LNCAP (cell line): ENCODE measurements at regions not wholly inside any gene's neighbourhood (a gene's known extent, or its start where the extent isn't known, plus 50 kb on each side); places are given as distances from the start of the nearest gene placed in this dataset.

Experiments
- TF ChIP-seq, protein P1 (sequence below): fragments of 450-650 bp; IDR thresholded peaks from 2 replicates; pipeline ENCODE4 v1.5.1; 2017; ENCODE audit warnings: mild to moderate bottlenecking

DNA sequence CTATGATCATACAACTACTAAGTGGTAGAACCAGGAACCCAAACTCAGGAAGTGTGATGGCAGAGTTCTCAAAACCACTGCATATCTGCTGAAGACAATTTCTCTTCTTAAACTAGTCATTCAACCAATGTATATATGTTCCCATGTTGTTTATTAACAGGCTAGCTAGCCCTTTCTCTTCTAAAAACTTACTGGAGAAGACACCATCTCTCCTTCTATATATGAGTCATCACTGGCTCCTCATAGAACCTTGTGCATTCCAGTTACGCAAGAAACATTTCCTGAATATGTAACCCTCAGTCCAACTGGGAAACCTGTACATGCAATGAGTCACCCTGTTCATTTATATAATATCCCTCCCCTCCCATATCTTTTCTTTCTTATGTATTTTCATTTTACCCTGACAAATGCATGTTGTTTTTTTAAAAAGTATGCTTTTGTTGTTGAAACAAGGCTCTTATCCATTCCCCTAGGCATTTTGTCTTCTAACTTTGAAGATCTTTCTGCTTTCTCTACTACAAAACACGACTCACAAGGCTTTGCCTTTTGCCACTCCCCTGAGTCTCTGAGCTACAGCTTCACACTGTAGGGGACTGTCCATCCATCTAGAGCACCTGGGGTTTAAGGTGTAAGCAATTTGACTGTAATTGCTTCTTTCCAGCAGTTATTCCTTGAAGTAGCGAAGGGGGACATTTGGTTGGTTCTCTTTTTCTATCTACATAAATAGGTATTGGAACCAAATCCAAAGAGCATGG lies 119.5 kb downstream of the ANXA1 start:
- TF ChIP-seq, protein P1, sequence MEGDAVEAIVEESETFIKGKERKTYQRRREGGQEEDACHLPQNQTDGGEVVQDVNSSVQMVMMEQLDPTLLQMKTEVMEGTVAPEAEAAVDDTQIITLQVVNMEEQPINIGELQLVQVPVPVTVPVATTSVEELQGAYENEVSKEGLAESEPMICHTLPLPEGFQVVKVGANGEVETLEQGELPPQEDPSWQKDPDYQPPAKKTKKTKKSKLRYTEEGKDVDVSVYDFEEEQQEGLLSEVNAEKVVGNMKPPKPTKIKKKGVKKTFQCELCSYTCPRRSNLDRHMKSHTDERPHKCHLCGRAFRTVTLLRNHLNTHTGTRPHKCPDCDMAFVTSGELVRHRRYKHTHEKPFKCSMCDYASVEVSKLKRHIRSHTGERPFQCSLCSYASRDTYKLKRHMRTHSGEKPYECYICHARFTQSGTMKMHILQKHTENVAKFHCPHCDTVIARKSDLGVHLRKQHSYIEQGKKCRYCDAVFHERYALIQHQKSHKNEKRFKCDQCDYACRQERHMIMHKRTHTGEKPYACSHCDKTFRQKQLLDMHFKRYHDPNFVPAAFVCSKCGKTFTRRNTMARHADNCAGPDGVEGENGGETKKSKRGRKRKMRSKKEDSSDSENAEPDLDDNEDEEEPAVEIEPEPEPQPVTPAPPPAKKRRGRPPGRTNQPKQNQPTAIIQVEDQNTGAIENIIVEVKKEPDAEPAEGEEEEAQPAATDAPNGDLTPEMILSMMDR = no peak

DNA sequence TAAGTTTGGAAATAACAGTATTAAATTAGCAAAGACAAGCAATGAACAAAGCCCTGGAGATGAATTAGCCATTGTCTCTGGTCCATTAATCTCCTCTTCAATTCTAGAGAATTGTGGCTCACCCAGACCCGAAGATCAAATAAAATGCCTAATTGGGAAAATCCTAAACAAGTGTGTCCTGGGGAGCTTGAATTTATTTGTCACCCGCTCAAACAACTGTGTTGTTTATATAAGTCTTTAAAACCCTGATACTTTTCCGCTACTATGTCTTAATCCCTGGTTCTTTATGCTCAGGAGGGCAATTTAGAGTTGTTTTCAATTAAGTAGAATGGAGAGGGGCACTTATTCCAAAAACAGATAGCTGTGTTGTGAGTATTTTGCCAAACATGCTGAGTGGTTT lies 128.4 kb downstream of the ANXA1 start:
- TF ChIP-seq, protein P1 = no peak

DNA sequence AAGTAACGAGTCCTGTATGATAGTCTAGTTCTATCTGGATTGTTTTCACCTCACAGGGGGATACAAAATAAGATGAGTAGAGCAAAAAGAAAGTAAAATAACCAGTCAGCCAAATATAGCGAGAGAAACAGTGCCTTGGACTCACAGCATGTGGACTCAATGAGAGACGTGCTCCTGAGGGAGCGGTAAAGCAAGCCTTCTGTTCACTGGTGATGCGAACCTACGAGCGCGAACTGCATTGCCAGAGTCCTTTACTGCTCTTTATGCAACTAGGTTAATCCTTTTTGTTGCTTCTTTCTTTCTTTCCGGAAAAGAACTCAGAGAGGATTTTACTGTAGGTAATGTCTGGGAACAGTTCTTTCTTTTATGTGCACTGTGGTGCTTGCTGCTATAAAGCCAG lies 132.7 kb downstream of the ANXA1 start:
- TF ChIP-seq, protein P1 = no peak

DNA sequence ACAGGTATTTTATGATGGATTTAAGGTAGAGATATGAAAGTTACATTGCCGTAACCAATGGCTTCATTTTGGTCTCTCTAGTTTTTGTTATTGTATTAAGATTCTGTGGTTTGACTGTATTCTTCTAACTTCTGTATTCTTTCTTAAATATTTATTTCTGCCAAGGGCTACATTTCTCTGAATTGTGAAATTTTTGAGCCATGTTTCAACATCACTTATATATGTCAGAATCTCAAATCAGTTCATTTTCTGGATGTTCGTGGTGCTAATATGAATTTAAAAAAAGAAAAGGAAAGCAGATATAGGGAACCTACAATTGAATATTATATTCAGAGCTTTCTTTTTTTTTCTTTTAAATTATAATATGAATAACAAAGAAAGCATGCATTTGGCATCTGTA lies 142.7 kb downstream of the ANXA1 start:
- TF ChIP-seq, protein P1 = no peak

DNA sequence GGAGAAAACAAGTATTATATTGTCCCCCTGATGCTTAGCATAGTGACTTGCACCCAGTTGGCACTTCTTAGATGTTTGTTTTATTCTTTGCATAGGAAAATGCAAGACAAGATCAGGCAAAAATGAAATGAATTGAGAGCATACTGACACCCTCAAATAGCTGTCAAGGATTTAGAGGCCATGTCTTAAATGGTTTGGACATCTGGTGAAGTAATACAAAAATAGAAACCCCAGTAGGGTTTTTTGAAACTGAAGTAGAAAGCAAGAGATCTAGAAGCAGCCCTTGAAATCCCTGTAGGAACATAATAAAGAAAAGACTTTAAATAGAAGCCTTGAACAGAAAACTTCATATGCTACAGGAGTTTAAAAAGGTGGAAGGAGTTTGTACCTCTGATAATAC lies 174.3 kb downstream of the ANXA1 start:
- TF ChIP-seq, protein P1 = no peak

DNA sequence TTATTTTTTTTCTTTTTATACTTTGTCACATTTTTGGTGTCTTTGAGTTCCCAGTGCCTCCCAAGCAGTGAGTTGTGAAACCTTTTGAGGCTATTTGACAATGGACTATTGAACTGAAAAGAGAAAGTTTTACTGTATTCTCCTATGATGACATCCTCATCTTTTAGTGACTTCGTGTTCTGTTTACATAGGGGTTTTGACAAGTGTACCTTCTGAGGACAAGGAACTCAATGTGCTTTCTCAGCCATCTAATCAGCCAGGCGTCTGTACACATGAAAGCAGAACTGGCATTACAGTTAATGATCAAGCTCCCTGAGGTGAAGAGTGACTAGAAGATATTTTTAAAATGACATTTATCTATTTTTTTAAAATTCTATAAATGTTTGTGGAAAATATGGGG lies 175.5 kb downstream of the ANXA1 start:
- TF ChIP-seq, protein P1 = no peak

DNA sequence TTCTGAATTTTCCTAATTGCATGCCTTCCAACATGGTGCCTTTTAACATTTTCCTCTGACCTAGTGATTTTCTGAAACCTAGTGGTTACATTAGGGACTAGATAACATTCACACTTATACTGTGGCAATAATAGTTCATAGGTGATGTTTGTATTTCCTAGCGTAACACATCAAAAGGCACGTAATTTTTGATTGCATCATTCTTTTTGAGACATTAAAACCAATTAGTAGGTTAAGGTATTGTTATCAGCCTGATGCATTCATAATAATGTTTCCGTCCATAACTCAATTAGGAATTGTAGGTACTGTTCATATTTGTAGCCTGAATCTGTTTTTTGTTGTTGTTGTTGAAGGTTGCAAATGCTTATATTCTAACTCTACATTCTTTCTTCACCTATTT lies 192.4 kb downstream of the ANXA1 start:
- TF ChIP-seq, protein P1 = no peak

DNA sequence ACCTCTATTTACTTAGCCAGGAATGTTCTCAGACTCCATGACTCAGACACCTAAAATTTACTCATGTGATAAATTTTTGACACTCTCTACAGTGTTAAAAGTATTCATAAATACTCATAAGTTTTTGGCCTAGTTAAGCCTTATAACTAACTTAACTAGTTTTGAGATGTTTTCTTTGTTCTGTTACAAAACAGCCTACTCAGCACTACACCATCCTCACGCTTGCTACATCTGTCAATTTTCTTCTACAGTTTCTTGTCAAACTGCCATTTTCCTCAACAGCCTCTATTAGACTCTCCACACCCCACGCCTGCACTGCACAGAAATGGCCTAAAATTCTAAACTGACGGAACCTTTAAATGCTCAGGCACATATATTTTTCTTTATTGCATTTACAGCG lies 195.5 kb downstream of the ANXA1 start:
- TF ChIP-seq, protein P1 = no peak
